Breast epithelium (tissue), 3 donors: ENCODE measurements at regions not wholly inside any gene's neighbourhood (a gene's known extent, or its start where the extent isn't known, plus 50 kb on each side); places are given as distances from the start of the nearest gene placed in this dataset.

ENCODE experiments used
- POLR2A ChIP-seq: fragments of 450-650 bp; IDR thresholded peaks from one replicate; pipeline ENCODE4 v1.6.1; 2016; ENCODE audit warnings: antibody characterized with exemption, mild to moderate bottlenecking, moderate library complexity
- POLR2AphosphoS5 ChIP-seq, 3 donors: sonication (generic); formaldehyde crosslinking; IDR thresholded peaks; one replicate each; pipeline ENCODE4 v1.6.1; 2017; ENCODE audit warnings: antibody characterized with exemption in 3 of 3
- TF ChIP-seq, protein P1 (sequence below), 3 donors: fragments of 450-650 bp; IDR thresholded peaks; one replicate each; pipeline ENCODE4 v1.5.1; 2016 to 2017; ENCODE audit warnings: antibody characterized with exemption in 3 of 3, mild to moderate bottlenecking in 3 of 3, moderate library complexity in 3 of 3

DNA sequence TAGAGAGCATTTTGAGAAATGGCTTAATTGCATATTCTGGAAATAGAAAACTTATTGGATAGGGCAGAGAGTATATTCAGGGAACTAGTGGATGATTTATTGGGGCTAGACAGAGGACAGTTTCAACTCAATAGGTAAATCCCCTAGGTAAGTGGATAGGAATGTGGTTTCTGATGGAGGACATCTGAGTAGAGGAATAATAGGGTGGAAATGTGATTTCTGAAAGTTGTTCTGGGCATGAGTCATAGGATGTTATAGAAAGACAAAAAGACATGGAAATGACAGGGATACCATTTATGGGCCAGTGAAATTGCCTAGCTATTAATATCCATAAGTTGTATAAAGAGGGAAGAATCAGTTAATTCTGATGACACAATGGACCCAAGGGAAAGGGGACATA lies 563.3 kb upstream of the GOLIM4 start:
- no peak for TF ChIP-seq POLR2A
- TF ChIP-seq, protein P1, sequence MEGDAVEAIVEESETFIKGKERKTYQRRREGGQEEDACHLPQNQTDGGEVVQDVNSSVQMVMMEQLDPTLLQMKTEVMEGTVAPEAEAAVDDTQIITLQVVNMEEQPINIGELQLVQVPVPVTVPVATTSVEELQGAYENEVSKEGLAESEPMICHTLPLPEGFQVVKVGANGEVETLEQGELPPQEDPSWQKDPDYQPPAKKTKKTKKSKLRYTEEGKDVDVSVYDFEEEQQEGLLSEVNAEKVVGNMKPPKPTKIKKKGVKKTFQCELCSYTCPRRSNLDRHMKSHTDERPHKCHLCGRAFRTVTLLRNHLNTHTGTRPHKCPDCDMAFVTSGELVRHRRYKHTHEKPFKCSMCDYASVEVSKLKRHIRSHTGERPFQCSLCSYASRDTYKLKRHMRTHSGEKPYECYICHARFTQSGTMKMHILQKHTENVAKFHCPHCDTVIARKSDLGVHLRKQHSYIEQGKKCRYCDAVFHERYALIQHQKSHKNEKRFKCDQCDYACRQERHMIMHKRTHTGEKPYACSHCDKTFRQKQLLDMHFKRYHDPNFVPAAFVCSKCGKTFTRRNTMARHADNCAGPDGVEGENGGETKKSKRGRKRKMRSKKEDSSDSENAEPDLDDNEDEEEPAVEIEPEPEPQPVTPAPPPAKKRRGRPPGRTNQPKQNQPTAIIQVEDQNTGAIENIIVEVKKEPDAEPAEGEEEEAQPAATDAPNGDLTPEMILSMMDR (IDR thresholded peaks at IDR 0.05), result no peak
- no peak for TF ChIP-seq POLR2AphosphoS5 (IDR thresholded peaks at IDR 0.05)
